GM18517 (cell line): ENCODE measurements at regions not wholly inside any gene's neighbourhood (a gene's known extent, or its start where the extent isn't known, plus 50 kb on each side); places are given as distances from the start of the nearest gene placed in this dataset.

Experiments
- ATAC-seq: cut with Tn5 transposase; IDR thresholded peaks from one replicate; pipeline ENCODE4 v1.9.1; 2021; ENCODE audit warnings: mild to moderate bottlenecking, moderate library complexity; ENCODE audit not compliant: unreplicated experiment

- ATAC-seq: no peak
Measured at GRCh38 chr20:48195121-48195870, 410.0 kb upstream of the SULF2 start.

GRCh38 chr20:48194583-48194982 lies 409.3 kb upstream of the SULF2 start:
- ATAC-seq: no peak

- ATAC-seq: no peak
Measured at GRCh38 chr20:48193627-48194425, 408.5 kb upstream of the SULF2 start.

- ATAC-seq: no peak
Measured at GRCh38 chr20:48192109-48192508, 406.8 kb upstream of the SULF2 start.

GRCh38 chr20:48191200-48191599 lies 405.9 kb upstream of the SULF2 start:
- no peak for ATAC-seq

GRCh38 chr20:48190757-48191156 lies 405.5 kb upstream of the SULF2 start:
- ATAC-seq: no peak

- no peak for ATAC-seq
Measured at GRCh38 chr20:48189181-48189580, 403.9 kb upstream of the SULF2 start.

- ATAC-seq: no peak
Measured at GRCh38 chr20:48187851-48188250, 402.6 kb upstream of the SULF2 start.

GRCh38 chr20:48186915-48187314 lies 401.6 kb upstream of the SULF2 start:
- ATAC-seq: no peak

- no peak for ATAC-seq
Measured at GRCh38 chr20:48186447-48186846, 401.2 kb upstream of the SULF2 start.

- no peak for ATAC-seq
Measured at GRCh38 chr20:48184229-48184628, 398.9 kb upstream of the SULF2 start.

GRCh38 chr20:48181261-48181935 lies 396.1 kb upstream of the SULF2 start:
- ATAC-seq: no peak

- no peak for ATAC-seq
Measured at GRCh38 chr20:48180618-48181017, 395.3 kb upstream of the SULF2 start.

GRCh38 chr20:48180024-48180423 lies 394.7 kb upstream of the SULF2 start:
- ATAC-seq: no peak

- no peak for ATAC-seq
Measured at GRCh38 chr20:48178633-48179032, 393.4 kb upstream of the SULF2 start.

GRCh38 chr20:48177058-48177457 lies 391.8 kb upstream of the SULF2 start:
- ATAC-seq: no peak

- ATAC-seq: no peak
Measured at GRCh38 chr20:48176139-48176538, 390.9 kb upstream of the SULF2 start.

GRCh38 chr20:48175261-48175660 lies 390.0 kb upstream of the SULF2 start:
- ATAC-seq: no peak

GRCh38 chr20:48172357-48172702 lies 387.0 kb upstream of the SULF2 start:
- ATAC-seq: no peak

GRCh38 chr20:48171626-48172356 lies 386.5 kb upstream of the SULF2 start:
- ATAC-seq: no peak

GRCh38 chr20:48171071-48171470 lies 385.8 kb upstream of the SULF2 start:
- no peak for ATAC-seq
